ENCODE measurements at regions not wholly inside any gene's neighbourhood (a gene's known extent, or its start where the extent isn't known, plus 50 kb on each side); places are given as distances from the start of the nearest gene placed in this dataset.

- DNase-seq (ENCODE audit: low read depth), result no peak
- no peak overlapping the region for H3K4me3 ChIP-seq (ENCODE audit: control insufficient read depth, low read depth, low read length)
- no peak for TF ChIP-seq CTCF (conservative IDR thresholded peaks at IDR 0.05; ENCODE audit: control insufficient read depth, insufficient read depth, low read depth, low read length)
Observed at GRCh38 chr4:170281027-170281426, 191.3 kb upstream of the AADAT start.

GRCh38 chr4:170278460-170278859 lies 188.7 kb upstream of the AADAT start:
- H3K4me3 ChIP-seq (ENCODE audit: control insufficient read depth, low read depth, low read length), result no peak overlapping the region
- no peak for TF ChIP-seq CTCF (conservative IDR thresholded peaks at IDR 0.05; ENCODE audit: control insufficient read depth, insufficient read depth, low read depth, low read length)
- no peak for DNase-seq (ENCODE audit: low read depth)

GRCh38 chr4:170274616-170275015 lies 184.9 kb upstream of the AADAT start:
- DNase-seq (ENCODE audit: low read depth), result no peak
- no peak overlapping the region for H3K4me3 ChIP-seq (ENCODE audit: control insufficient read depth, low read depth, low read length)
- no peak for TF ChIP-seq CTCF (conservative IDR thresholded peaks at IDR 0.05; ENCODE audit: control insufficient read depth, insufficient read depth, low read depth, low read length)

- TF ChIP-seq CTCF (conservative IDR thresholded peaks at IDR 0.05; ENCODE audit: control insufficient read depth, insufficient read depth, low read depth, low read length), result no peak
- DNase-seq (ENCODE audit: low read depth), result no peak
Observed at GRCh38 chr4:170272959-170273358, 183.2 kb upstream of the AADAT start.

GRCh38 chr4:170271723-170272122 lies 182.0 kb upstream of the AADAT start:
- no peak overlapping the region for H3K4me3 ChIP-seq (ENCODE audit: control insufficient read depth, low read depth, low read length)
- DNase-seq (ENCODE audit: low read depth), result no peak
- no peak for TF ChIP-seq CTCF (conservative IDR thresholded peaks at IDR 0.05; ENCODE audit: control insufficient read depth, insufficient read depth, low read depth, low read length)

More at GRCh38 chr4:170272959-170273358, 183.2 kb upstream of the AADAT start:
- no peak overlapping the region for H3K4me3 ChIP-seq (ENCODE audit: control insufficient read depth, low read depth, low read length)

- no peak for TF ChIP-seq CTCF (conservative IDR thresholded peaks at IDR 0.05; ENCODE audit: control insufficient read depth, insufficient read depth, low read depth, low read length)
- no peak for DNase-seq (ENCODE audit: low read depth)
- no peak overlapping the region for H3K4me3 ChIP-seq (ENCODE audit: control insufficient read depth, low read depth, low read length)
Observed at GRCh38 chr4:170270628-170271027, 180.9 kb upstream of the AADAT start.

DNA sequence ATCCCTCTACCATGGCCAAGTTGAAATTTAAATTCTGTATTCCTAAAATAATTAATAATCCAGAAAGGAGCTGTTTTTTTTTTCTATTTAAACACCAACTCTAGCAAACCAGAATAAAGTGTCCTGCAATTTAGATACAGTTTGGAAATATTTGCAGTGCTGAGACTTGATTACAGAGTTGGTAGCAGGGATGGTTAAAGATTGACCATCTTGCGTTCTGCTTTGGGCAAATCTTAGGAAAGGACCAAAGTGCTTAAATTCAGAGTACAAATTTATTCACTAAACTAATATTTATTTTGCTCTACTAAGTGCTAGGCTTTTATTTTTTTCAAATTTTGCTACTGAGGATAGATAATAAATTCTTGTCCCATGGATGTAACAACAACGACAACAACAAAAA lies 180.2 kb upstream of the AADAT start:
- no peak for TF ChIP-seq CTCF (conservative IDR thresholded peaks at IDR 0.05; ENCODE audit: control insufficient read depth, insufficient read depth, low read depth, low read length)
- DNase-seq (ENCODE audit: low read depth), result no peak
- H3K4me3 ChIP-seq (ENCODE audit: control insufficient read depth, low read depth, low read length), result no peak overlapping the region
